Uterus (tissue), 3 donors: ENCODE measurements at regions not wholly inside any gene's neighbourhood (a gene's known extent, or its start where the extent isn't known, plus 50 kb on each side); places are given as distances from the start of the nearest gene placed in this dataset.

Experiments
- DNase-seq, 2 donors: peaks; one replicate each; pipeline ENCODE4 v3.0.0-alpha.2; 2019 to 2020
- H3K27ac ChIP-seq, 2 donors: fragments of 200-600 bp; sonication (generic); 1 replicate in 1 of 2; 2 replicates in 1 of 2; pipeline ENCODE4 v1.5.1; 2016 to 2018
- H3K27me3 ChIP-seq, 2 donors: fragments of 200-600 bp; sonication (generic); one replicate each; pipeline ENCODE4 v1.5.1; 2018 to 2019; ENCODE audit warnings: control low read depth in 1 of 2
- H3K36me3 ChIP-seq, 2 donors: fragments of 200-600 bp; sonication (generic); one replicate each; pipeline ENCODE4 v1.5.1; 2019; ENCODE audit warnings: control low read depth in 1 of 2
- H3K4me1 ChIP-seq, 2 donors: fragments of 200-600 bp; sonication (generic); one replicate each; pipeline ENCODE4 v1.5.1; 2018 to 2019; ENCODE audit warnings: control low read depth in 1 of 2
- H3K4me3 ChIP-seq, 2 donors: fragments of 200-600 bp; sonication (generic); 1 replicate in 1 of 2; 2 replicates in 1 of 2; pipeline ENCODE4 v1.5.1; 2018 to 2019; ENCODE audit warnings: mild to moderate bottlenecking in 1 of 2
- H3K9me3 ChIP-seq, 2 donors: fragments of 200-600 bp; sonication (generic); one replicate each; pipeline ENCODE4 v1.5.1; 2019; ENCODE audit warnings: control low read depth in 1 of 2
- POLR2A ChIP-seq, 2 donors: fragments of 450-650 bp; IDR thresholded peaks; one replicate each; pipeline ENCODE4 v1.6.1; 2016; ENCODE audit warnings: antibody characterized with exemption in 2 of 2, mild to moderate bottlenecking in 1 of 2, moderate library complexity in 1 of 2
- intact Hi-C: fragments of 100-400 bp; cut with DNase I; formaldehyde crosslinking; loops from one replicate; pipeline ENCODE4 v1.15.1; 2023; ENCODE audit warnings: low total_unique reads
- TF ChIP-seq, protein P1 (sequence below), 4 experiments: fragments of 200-600 bp in 2 of 4; fragments of 450-650 bp in 2 of 4; sonication (generic) in 2 of 4; IDR thresholded peaks; one replicate each; pipeline ENCODE4 v1.5.1; 2016 to 2019; ENCODE audit warnings: antibody characterized with exemption in 4 of 4, mild to moderate bottlenecking in 2 of 4, moderate library complexity in 1 of 4
- donor health status: DM: yes; HTN: yes; CAD: no.

- no peak overlapping the region for H3K4me3 ChIP-seq
- no peak overlapping the region for H3K27ac ChIP-seq
- TF ChIP-seq POLR2A (IDR thresholded peaks at IDR 0.05): no peak
- TF ChIP-seq, protein P1, sequence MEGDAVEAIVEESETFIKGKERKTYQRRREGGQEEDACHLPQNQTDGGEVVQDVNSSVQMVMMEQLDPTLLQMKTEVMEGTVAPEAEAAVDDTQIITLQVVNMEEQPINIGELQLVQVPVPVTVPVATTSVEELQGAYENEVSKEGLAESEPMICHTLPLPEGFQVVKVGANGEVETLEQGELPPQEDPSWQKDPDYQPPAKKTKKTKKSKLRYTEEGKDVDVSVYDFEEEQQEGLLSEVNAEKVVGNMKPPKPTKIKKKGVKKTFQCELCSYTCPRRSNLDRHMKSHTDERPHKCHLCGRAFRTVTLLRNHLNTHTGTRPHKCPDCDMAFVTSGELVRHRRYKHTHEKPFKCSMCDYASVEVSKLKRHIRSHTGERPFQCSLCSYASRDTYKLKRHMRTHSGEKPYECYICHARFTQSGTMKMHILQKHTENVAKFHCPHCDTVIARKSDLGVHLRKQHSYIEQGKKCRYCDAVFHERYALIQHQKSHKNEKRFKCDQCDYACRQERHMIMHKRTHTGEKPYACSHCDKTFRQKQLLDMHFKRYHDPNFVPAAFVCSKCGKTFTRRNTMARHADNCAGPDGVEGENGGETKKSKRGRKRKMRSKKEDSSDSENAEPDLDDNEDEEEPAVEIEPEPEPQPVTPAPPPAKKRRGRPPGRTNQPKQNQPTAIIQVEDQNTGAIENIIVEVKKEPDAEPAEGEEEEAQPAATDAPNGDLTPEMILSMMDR (IDR thresholded peaks at IDR 0.05): no peak
- H3K4me1 ChIP-seq: no peaks in the 10 kb centered on the region
- DNase-seq: no peak
- H3K36me3 ChIP-seq: no peaks in the 10 kb centered on the region
- H3K27me3 ChIP-seq: no peaks in the 10 kb centered on the region
- intact Hi-C loops: no loop called here
- no peaks in the 10 kb centered on the region for H3K9me3 ChIP-seq
These were observed 668.7 kb upstream of the NRSN1 start for GRCh38 chr6:23457321-23457720.

- Histone ChIP-seq H3K36me3 (no peaks in the 10 kb centered on the region), H3K9me3 (no peaks in the 10 kb centered on the region), H3K27me3 (no peaks in the 10 kb centered on the region), H3K27ac (no peak overlapping the region), H3K4me3 (no peak overlapping the region), H3K4me1 (no peaks in the 10 kb centered on the region)
- no peak for DNase-seq
- intact Hi-C loops: no loop called here
- TF ChIP-seq POLR2A (IDR thresholded peaks at IDR 0.05): no peak
- TF ChIP-seq, protein P1 (IDR thresholded peaks at IDR 0.05): no peak
These were observed 660.1 kb upstream of the NRSN1 start for GRCh38 chr6:23465912-23466311.

DNA sequence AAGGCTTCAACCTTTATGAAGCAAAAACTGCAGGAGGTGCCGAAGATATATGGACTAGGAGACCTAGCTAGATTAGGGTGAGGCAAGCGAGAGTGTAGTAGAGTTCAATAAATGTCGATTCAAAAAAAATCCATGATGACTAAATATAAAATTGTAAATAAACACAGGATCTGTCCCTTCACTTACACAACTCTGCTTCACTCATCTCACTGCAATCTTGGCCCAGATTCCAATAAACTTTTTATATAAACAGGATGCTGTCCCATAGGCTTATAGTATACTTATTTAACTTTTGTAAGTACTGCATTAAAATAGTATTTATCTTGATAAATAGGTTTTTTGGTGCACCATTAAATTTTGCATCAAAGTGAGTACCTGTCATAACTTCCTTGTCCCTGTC lies 648.4 kb upstream of the NRSN1 start:
- TF ChIP-seq, protein P1 (IDR thresholded peaks at IDR 0.05): no peak
- no peak for TF ChIP-seq POLR2A (IDR thresholded peaks at IDR 0.05)
- no peaks in the 10 kb centered on the region for H3K4me1 ChIP-seq
- H3K27me3 ChIP-seq: no peaks in the 10 kb centered on the region
- no peak overlapping the region for H3K4me3 ChIP-seq
- no peaks in the 10 kb centered on the region for H3K9me3 ChIP-seq
- no peak for DNase-seq
- no peak overlapping the region for H3K27ac ChIP-seq
- no peaks in the 10 kb centered on the region for H3K36me3 ChIP-seq
- intact Hi-C loops: no loop called here

DNA sequence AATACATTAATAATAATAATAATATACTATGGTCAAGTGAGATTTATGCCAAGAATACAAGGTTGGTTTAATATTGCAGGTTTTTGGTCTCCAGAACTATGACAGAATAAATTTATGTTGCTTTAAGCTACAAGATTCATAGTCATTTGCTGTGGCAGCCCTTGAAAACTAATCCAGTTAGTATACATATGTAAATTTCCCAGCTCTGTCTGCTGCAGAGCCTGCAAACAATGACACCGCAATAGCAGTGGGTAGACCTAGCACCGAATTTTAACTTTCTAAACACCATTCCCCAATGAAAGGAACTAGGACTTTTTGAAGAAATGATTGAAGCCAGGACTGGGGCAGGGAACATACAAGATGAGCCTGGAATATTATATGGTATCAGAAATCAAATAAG lies 647.7 kb upstream of the NRSN1 start:
- no peak for DNase-seq
- no peaks in the 10 kb centered on the region for H3K36me3 ChIP-seq
- TF ChIP-seq, protein P1 (IDR thresholded peaks at IDR 0.05): no peak
- TF ChIP-seq POLR2A (IDR thresholded peaks at IDR 0.05): no peak
- H3K27me3 ChIP-seq: no peaks in the 10 kb centered on the region
- no peak overlapping the region for H3K4me3 ChIP-seq
- intact Hi-C loops: no loop called here
- no peak overlapping the region for H3K27ac ChIP-seq
- H3K4me1 ChIP-seq: no peaks in the 10 kb centered on the region
- no peaks in the 10 kb centered on the region for H3K9me3 ChIP-seq

DNA sequence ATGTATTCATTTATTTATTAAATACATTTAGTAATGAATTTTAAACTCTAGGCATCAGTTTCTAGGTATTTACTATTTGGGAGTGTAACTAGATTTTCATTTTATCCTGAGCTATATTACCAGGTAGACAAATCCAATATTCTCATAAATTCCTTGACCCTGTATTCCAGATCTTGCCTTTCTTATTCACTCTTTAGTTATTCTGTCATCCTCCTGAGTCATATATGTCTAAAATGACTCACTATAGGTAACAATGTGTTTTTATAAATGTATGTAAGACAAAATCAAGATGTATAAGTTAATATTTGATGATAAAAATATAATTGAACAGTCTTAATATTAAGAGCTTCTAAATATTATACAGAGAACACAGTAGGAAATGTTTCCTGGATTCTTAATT lies 642.1 kb upstream of the NRSN1 start:
- H3K27me3 ChIP-seq: no peaks in the 10 kb centered on the region
- H3K4me3 ChIP-seq: no peak overlapping the region
- no peak for DNase-seq
- H3K27ac ChIP-seq: no peak overlapping the region
- H3K36me3 ChIP-seq: no peaks in the 10 kb centered on the region
- intact Hi-C loops: no loop called here
- TF ChIP-seq, protein P1 (IDR thresholded peaks at IDR 0.05): no peak
- no peak for TF ChIP-seq POLR2A (IDR thresholded peaks at IDR 0.05)
- no peaks in the 10 kb centered on the region for H3K4me1 ChIP-seq
- no peaks in the 10 kb centered on the region for H3K9me3 ChIP-seq
